ENCODE measurements at regions not wholly inside any gene's neighbourhood (a gene's known extent, or its start where the extent isn't known, plus 50 kb on each side); places are given as distances from the start of the nearest gene placed in this dataset.

DNA sequence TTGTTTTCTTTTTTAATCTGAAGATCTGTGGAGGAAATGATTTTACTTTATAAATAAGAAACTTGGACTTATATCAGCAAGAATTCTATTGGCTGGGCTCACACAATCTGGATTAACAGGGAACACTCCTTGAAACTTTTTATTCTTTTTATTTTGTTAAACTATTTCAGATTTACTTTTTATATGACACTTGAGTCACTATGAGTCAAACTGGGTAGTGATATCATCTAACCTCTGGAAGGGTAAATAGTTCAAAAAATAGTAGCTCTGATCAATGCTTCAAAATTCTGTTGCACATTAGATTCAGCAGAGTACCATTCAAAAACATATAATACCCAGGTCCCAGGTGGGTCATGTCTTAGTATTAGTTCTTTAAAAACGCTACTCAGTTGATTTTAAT lies 55.1 kb upstream of the NBEA start:
- DNase-seq (ENCODE audit: low spot score) = no peak

Measured in CD4-positive, alpha-beta T cell treated with Interleukin-15 for 4 hours (primary cell).